Loucy (cell line): ENCODE measurements at regions not wholly inside any gene's neighbourhood (a gene's known extent, or its start where the extent isn't known, plus 50 kb on each side); places are given as distances from the start of the nearest gene placed in this dataset.

Source experiments
- CTCF ChIP-seq: fragments of 200-600 bp; sonication (generic); conservative IDR thresholded peaks from 2 replicates; pipeline ENCODE4 v1.5.1; 2014; ENCODE audit warnings: mild to moderate bottlenecking, antibody characterized with exemption, low read length
- EZH2phosphoT487 ChIP-seq: fragments of 200-600 bp; IDR thresholded peaks from 2 replicates; pipeline ENCODE4 v1.6.1; 2018; ENCODE audit warnings: antibody characterized with exemption, mild to moderate bottlenecking, moderate library complexity, borderline replicate concordance

- TF ChIP-seq EZH2phosphoT487 (no peak), CTCF (no peak)
These were observed 94.5 kb upstream of the GPR12 start for GRCh38 chr13:26855071-26855470.
